Inflammatory macrophage (primary cell): ENCODE measurements at regions not wholly inside any gene's neighbourhood (a gene's known extent, or its start where the extent isn't known, plus 50 kb on each side); places are given as distances from the start of the nearest gene placed in this dataset.
"Not testable (repeated sequence)": the region's sequence is repeated elsewhere in the genome, so short reads cannot be mapped to it uniquely, and the experiment has no call there.

Experiments
- DNase-seq, 2 donors: peaks; one replicate each; pipeline ENCODE4 v3.0.0-alpha.2; 2020 to 2022

DNA sequence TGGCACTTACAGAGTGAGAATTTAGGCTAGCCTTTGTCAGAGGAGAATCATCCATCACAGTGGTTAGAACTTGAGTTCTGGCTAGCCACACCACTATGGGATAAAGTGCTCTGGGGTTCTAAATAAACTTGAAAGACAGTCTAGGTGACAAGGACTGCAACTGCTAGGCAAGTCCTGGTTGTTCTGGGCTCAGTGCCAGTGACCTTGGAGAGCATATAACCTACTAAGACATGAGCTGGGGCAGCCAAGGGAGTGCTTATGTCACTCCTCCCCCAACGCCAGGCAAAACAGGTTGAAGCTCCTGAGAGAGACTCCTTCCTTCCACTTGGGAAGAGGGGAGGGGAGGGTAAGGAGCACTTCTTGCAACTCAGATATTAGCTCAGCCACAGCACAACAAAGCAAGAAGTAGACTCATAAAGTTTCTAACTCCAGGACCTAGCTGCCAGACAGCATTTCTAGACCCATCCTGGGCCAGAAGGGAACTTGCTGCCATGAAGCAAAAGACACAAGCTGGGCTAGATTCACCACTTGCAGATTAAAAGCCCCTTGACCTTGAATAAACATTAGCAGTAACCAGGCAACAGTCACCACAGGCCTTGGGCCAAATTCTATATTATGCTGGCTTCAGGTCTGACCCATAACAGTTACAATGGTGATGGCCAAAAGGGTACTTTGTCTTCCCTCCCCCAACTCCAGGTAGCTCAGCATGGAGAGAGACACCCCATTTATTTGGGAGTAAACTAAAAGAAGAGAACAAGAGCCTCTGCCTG is 963.7 kb downstream of the PLOD2 start:
- no peak for DNase-seq

DNA sequence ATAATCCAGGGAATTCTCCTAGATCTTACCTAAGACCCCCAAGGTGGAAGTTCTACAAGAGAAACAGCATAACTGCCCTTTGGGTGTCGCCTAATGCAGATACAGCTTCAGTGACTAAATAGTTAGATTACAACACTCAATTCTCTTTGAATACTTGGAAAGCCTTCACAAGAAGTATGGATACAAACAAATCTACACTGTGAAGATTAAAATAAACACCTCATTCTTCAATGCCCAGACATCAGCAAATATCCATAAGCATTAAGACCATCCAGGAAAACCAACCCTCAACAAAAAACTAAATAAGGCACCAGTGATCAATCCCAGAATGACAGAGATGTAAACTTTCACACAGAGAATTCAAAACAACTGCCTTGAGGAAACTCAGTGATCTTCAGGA is 963.2 kb downstream of the PLOD2 start:
- DNase-seq = no peak

GRCh38 chr3:145209561-145209960 is 951.4 kb downstream of the PLOD2 start:
- DNase-seq = no peak

- DNase-seq = no peak
Observed at GRCh38 chr3:145219355-145220235, 941.4 kb downstream of the PLOD2 start.

- DNase-seq = no peak
Observed at GRCh38 chr3:145224886-145225285, 936.1 kb downstream of the PLOD2 start.

DNA sequence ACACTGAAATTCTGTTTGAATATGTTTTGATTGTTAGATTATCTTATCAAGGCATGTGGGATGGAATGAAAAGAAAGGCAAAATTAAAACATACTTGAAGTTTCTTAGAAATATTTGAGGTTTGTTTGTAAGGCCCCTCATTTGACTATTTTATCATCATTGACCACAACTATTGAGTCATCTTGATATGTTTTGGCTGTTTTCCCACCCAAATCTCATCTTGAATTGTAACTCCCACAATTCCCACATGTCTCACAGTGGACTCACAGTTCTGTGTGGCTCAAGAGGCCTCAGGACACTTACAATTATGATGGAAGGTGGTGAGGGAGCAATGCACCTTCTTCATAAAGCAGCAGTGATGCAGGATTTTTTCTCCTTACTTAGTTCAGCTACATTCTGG is 917.1 kb downstream of the PLOD2 start:
- DNase-seq = no peak

- no peak for DNase-seq
Observed at GRCh38 chr3:145244327-145244726, 916.7 kb downstream of the PLOD2 start.

GRCh38 chr3:145246291-145246690 is 914.7 kb downstream of the PLOD2 start:
- DNase-seq = no peak

DNA sequence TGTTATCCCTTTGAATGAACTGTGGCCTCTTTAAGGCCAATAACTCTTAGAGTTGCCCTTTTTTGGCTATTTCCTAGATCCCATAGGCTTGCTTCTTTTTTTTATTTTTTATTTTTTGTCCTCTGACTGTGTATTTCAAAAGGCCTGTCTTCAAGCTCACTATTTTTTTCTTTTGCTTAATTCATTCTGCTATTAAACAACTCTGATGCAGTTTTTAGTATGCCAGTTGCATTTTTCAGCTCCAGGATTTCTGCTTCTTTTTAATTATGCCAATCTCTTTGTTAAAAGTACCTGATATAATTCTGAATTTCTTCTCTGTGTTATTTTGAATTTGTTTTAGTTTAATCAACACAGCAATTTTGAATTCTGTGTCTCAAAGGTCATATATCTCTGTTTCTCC is 912.1 kb downstream of the PLOD2 start:
- DNase-seq = no peak

GRCh38 chr3:145251311-145251710 is 909.7 kb downstream of the PLOD2 start:
- no peak for DNase-seq

- DNase-seq = not testable (repeated sequence)
Observed at GRCh38 chr3:145257967-145258366, 903.0 kb downstream of the PLOD2 start.

GRCh38 chr3:145259166-145259880 is 901.7 kb downstream of the PLOD2 start:
- no peak for DNase-seq

GRCh38 chr3:145263458-145263857 is 897.5 kb downstream of the PLOD2 start:
- DNase-seq = not testable (repeated sequence)

DNA sequence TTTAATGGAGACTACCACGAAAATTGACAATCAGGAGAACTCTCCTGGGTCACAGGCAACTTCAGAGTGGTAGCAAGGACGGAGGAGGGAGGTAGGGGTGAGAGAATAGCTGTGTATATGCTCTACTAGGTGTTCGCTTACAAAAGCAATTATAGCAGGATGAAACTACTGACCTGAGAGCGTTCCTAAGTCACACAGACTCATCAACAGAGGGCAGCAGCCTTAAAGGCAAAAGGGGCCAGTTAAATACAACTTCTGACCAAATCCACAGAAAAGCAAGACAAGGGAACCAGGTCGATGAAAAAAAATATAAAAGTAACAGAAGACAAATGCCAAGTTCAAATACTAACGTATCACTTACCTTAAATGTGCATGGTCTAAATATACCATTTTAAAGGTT is 894.6 kb downstream of the PLOD2 start:
- DNase-seq = no peak

- DNase-seq = no peak
Observed at GRCh38 chr3:145269106-145269505, 891.9 kb downstream of the PLOD2 start.

GRCh38 chr3:145272684-145273083 is 888.3 kb downstream of the PLOD2 start:
- DNase-seq = no peak

GRCh38 chr3:145282505-145282904 is 878.5 kb downstream of the PLOD2 start:
- DNase-seq = no peak

DNA sequence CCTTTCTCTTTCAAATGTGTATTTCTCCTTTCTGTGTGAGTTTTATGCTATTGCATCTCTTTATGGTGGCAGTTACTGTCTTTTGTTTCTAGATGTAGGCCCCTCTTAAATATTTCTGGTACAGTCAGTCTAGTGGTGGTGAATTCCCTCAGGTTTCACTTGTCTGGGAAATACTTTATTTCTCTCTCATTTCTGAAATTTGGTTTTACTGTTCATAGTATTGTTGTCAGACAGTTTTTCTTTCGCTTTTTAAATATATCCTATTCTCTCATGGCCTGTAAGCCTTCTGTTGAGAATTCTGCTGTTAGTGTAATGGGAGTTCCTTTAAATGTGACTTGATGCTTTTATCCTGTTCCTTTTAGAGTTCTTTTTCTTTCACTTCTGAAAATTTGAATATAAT is 874.0 kb downstream of the PLOD2 start:
- DNase-seq = no peak

GRCh38 chr3:145290010-145290409 is 871.0 kb downstream of the PLOD2 start:
- no peak for DNase-seq

DNA sequence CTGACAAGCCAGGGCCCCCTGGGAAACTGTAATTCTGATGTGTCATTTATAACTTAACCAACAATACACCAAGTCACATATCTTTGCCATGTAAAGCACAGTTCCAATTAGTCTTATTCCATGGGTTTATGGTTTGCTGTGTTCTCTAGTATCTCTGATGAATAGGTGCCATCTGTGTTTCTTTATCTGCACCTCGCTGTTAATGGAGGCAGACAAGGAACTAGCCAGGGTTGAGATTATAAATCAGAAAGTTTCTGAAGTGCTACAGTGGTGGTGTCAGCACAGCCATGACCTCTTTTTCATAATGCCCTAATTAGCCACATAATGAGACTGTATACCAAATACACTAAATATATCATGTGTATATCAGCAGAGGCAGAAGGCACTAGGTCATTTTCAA is 866.4 kb downstream of the PLOD2 start:
- DNase-seq = no peak

- no peak for DNase-seq
Observed at GRCh38 chr3:145307272-145307671, 853.7 kb downstream of the PLOD2 start.

DNA sequence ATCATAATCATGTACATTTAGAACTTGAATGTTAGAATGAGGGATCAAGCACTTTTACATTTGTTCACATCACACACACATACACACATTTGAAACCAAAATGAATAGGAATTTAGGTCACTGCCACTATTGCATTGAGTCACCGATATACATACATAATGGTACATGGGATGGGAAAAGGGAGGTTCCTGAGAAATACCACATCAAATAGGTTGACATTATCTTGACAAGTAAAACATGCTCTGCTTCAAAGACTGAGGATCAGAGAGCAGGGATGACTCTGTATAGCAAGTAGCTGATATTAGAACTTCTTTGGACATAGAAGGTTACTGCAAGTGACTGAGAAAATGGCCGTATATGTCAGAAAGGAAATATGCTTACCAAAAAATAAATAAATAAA is 847.2 kb downstream of the PLOD2 start:
- DNase-seq = no peak

GRCh38 chr3:145316253-145316652 is 844.7 kb downstream of the PLOD2 start:
- DNase-seq = not testable (repeated sequence)
